Heart left ventricle (tissue), 13 donors: ENCODE measurements at regions not wholly inside any gene's neighbourhood (a gene's known extent, or its start where the extent isn't known, plus 50 kb on each side); places are given as distances from the start of the nearest gene placed in this dataset.
"Not testable (repeated sequence)": the region's sequence is repeated elsewhere in the genome, so short reads cannot be mapped to it uniquely, and the experiment has no call there.

ENCODE experiments used
- CTCF ChIP-seq, 12 donors: fragments of 200-600 bp; sonication (generic) in 4 of 12; IDR thresholded peaks; one replicate each; pipeline versions ENCODE4 v1.5.0 to v1.8.0; 2018 to 2022; ENCODE audit warnings: antibody characterized with exemption in 12 of 12, mild to moderate bottlenecking in 5 of 12
- POLR2A ChIP-seq, 2 donors: fragments of 450-650 bp; IDR thresholded peaks; one replicate each; pipeline ENCODE4 v1.6.1; 2017; ENCODE audit warnings: antibody characterized with exemption in 2 of 2, mild to moderate bottlenecking in 2 of 2, moderate library complexity in 2 of 2
- donor health status: ischemic (EF 13 %, LVEDD 7.1; RV severe dilation, severe dysfunction).
- donor health status: DM: no; HTN: yes; CAD: no.
- donor health status: DM: no; HTN: no; CAD: no.
- donor health status: ischemic (EF 25% LVEDD 6.9; RV normal size, moderate dysfunction).
- donor health status: ischemic (EF 25% LVEDD 5.7; RV mildly dilated, moderate dysfunction).
- donor health status: ischemic (EF 35%, LVEDD 5.7; RV mildly dilated, moderate dysfunction).
- donor health status: nonischemic (EF 11% LVEDD 7.7; RV severe dilation, severe dysfunction).
- donor health status: DM: yes; HTN: yes; CAD: no.
- donor health status: PGD.
- donor health status: ischemic (EF 29% LVEDD 5.4; RV normal size, mild dysfunction).
- donor health status: nonischemic (EF 23%, LVEDD 6.1; RV moderate dilation, normal function).

- TF ChIP-seq CTCF, POLR2A (IDR thresholded peaks at IDR 0.05): not testable (repeated sequence)
Measured at GRCh38 chr5:63732880-63733279, 229.4 kb downstream of the HTR1A start.
